Psoas muscle (tissue), 7 donors: ENCODE measurements at regions not wholly inside any gene's neighbourhood (a gene's known extent, or its start where the extent isn't known, plus 50 kb on each side); places are given as distances from the start of the nearest gene placed in this dataset.
A peak's percentile ranks its signal among the peaks of the same experiment; 100 is the strongest.

ENCODE experiments used
- ATAC-seq, 4 donors: fragments of 200-7000 bp; cut with Tn5 transposase; one replicate each; pipeline ENCODE4 v1.9.1; 2020; ENCODE audit warnings: moderate library complexity in 3 of 4, mild to moderate bottlenecking in 2 of 4
- DNase-seq, 2 donors: peaks; one replicate each; pipeline ENCODE4 v3.0.0-alpha.2; 2020
- H3K27ac ChIP-seq: fragments of 200-600 bp; one replicate; pipeline ENCODE4 v1.8.0; 2022
- H3K27me3 ChIP-seq, 3 donors: fragments of 200-600 bp in 1 of 3; one replicate each; pipeline versions ENCODE4 v1.6.1 to v1.8.0; 2013 to 2022; ENCODE audit warnings: low read length in 2 of 3, mild to moderate bottlenecking in 2 of 3, moderate library complexity in 1 of 3; ENCODE audit not compliant: insufficient read depth in 3 of 3
- H3K36me3 ChIP-seq, 2 donors: fragments of 200-600 bp in 1 of 2; one replicate each; pipeline versions ENCODE4 v1.6.1 to v1.8.0; 2013 to 2022; ENCODE audit warnings: low read depth in 1 of 2, mild to moderate bottlenecking in 1 of 2, moderate library complexity in 1 of 2; ENCODE audit not compliant: insufficient read depth in 1 of 2
- H3K4me1 ChIP-seq: fragments of 200-600 bp; one replicate; pipeline ENCODE4 v1.8.0; 2022
- H3K4me3 ChIP-seq: fragments of 200-600 bp; one replicate; pipeline ENCODE4 v1.8.0; 2022; ENCODE audit warnings: mild to moderate bottlenecking
- H3K9me3 ChIP-seq: fragments of 200-600 bp; one replicate; pipeline ENCODE4 v1.8.0; 2022
- WGBS, 3 donors: extraction: QIAGEN DNeasy Blood & Tissue Kit; methylation state at CpG; one replicate each; pipeline versions ENCODE4 v1.1.6 to v1.1.7; 2013; 5-methylcytosine and 5-hydroxymethylcytosine counted together
- intact Hi-C, 2 donors: fragments of 100-400 bp; cut with DNase I; formaldehyde crosslinking; loops; one replicate each; pipeline versions ENCODE4 v1.11.0 to v1.14.2; 2022
- TF ChIP-seq, protein P1 (sequence below): fragments of 200-600 bp; IDR thresholded peaks from one replicate; pipeline ENCODE4 v1.8.0; 2022; ENCODE audit warnings: antibody characterized with exemption
- donor health status: healthy with polysubstance abuse.
- donor health status: DM: no; HTN: no; CAD: no; lungs with moderate emphysema.
- donor health status: Bipolar disorder and iron deficiency.
- donor health status: healthy.
- donor health status: DM: yes; HTN: yes; CAD: no.
- donor health status: DM: no; HTN: no; CAD: no.
- donor health status: DM: yes; HTN: yes; CAD: no.

DNA sequence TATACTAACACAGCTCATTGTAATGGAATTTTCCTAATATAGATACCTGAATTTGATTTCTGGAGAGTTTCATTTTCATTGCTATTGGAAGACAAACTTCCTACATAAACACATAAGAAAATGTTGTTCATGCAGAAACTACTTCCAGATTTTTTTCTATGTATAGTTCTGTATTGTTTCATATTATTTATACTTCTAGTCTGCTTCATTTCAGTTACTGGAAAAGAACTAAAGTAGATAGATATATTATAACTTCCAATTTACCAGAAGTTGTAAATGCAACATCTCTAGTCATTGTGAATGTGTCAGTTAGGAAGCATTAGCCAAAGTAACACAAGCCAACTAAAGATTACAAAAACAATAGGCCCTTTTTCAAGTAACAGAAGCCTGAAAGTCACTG lies 147.3 kb upstream of the ZNF385D start:
- TF ChIP-seq, protein P1, sequence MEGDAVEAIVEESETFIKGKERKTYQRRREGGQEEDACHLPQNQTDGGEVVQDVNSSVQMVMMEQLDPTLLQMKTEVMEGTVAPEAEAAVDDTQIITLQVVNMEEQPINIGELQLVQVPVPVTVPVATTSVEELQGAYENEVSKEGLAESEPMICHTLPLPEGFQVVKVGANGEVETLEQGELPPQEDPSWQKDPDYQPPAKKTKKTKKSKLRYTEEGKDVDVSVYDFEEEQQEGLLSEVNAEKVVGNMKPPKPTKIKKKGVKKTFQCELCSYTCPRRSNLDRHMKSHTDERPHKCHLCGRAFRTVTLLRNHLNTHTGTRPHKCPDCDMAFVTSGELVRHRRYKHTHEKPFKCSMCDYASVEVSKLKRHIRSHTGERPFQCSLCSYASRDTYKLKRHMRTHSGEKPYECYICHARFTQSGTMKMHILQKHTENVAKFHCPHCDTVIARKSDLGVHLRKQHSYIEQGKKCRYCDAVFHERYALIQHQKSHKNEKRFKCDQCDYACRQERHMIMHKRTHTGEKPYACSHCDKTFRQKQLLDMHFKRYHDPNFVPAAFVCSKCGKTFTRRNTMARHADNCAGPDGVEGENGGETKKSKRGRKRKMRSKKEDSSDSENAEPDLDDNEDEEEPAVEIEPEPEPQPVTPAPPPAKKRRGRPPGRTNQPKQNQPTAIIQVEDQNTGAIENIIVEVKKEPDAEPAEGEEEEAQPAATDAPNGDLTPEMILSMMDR: no peak
- H3K27me3 ChIP-seq: no peaks in the 10 kb centered on the region
- DNase-seq (no peak), ATAC-seq (no peak)
- no peaks in the 10 kb centered on the region for H3K9me3 ChIP-seq
- H3K4me1 ChIP-seq: no peaks in the 10 kb centered on the region
- intact Hi-C loops: loop anchor here (10.0 kb wide), 1 partner anchor 1384 kb away; no protein-coding TSS in a partner anchor
- no peaks in the 10 kb centered on the region for H3K36me3 ChIP-seq
- no peak overlapping the region for H3K4me3 ChIP-seq
- H3K27ac ChIP-seq: no peak overlapping the region

DNA sequence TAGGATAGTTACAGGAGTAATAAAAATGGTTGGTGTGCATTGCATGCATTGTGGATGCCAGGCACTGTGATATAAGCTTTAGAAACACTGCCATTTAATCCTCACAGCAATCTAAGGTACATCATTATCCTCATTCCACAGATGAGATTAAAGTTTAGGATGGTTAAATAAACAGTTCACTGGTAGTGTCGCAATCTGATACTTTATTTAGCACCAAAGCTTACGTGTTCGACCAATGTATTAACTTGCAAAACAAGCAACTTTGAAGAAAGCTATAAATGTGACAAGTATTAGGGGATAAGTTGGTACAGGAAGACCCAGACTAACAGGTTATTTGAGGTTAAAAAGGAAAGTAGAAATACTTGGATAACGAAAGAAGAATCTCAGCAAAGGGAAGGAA lies 150.5 kb upstream of the ZNF385D start:
- intact Hi-C loops: no loop called here
- H3K36me3 ChIP-seq: no peaks in the 10 kb centered on the region
- H3K27ac ChIP-seq: no peak overlapping the region
- no peaks in the 10 kb centered on the region for H3K4me1 ChIP-seq
- WGBS, 3 donors: 53 to 62% (median 57%) methylated on average over 4 of the region's 4 CpGs
- no peaks in the 10 kb centered on the region for H3K27me3 ChIP-seq
- TF ChIP-seq, protein P1: no peak
- no peak overlapping the region for H3K4me3 ChIP-seq
- DNase-seq (no peak), ATAC-seq (no peak)
- no peaks in the 10 kb centered on the region for H3K9me3 ChIP-seq

DNA sequence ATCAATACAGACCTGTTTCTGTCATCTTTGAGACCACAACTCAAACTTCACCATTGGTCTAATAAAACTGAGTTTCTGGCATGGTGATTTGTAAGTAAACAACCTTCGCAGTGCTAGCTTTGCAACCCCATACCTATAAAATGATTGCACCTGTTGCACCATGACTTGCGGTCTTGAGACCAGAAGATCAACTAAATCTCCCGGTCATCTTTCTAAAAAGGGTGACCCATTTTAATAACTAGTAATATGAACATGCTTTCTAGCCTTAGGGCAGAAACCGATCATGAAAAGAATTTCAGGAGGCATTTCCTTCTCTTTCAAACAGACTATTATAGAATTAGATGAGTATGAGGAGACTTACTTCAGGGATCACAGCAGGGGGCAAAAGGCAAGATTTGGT lies 151.9 kb upstream of the ZNF385D start:
- no peaks in the 10 kb centered on the region for H3K36me3 ChIP-seq
- intact Hi-C loops: no loop called here
- no peaks in the 10 kb centered on the region for H3K4me1 ChIP-seq
- TF ChIP-seq, protein P1: no peak
- no peak overlapping the region for H3K27ac ChIP-seq
- H3K27me3 ChIP-seq: no peaks in the 10 kb centered on the region
- peak in 1 of 4 donors; percentile 44 for ATAC-seq
- 48 to 72% (median 57%) methylated on average over 4 of the region's 4 CpGs for WGBS, 3 donors
- H3K4me3 ChIP-seq: no peak overlapping the region
- no peaks in the 10 kb centered on the region for H3K9me3 ChIP-seq
- no peak for DNase-seq

DNA sequence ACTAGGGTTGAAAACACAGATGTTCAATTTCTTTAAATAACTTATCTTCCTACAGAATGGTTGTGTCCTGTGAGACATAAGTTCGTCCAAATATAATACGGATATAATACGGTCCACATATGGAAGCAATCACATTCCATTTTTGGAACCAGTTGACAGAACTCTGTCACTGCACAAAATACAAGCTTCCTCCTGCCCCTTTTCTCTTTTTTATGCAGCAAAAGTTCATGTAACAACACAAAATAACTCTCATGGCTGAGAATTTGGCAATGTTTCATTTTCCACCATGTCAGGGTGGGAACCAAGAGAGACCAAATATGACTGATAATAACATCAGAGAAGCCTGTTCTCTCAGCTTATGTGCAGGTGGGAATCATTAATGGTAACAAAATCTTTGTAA lies 158.1 kb upstream of the ZNF385D start:
- H3K27me3 ChIP-seq: no peaks in the 10 kb centered on the region
- ATAC-seq: no peak
- no peaks in the 10 kb centered on the region for H3K9me3 ChIP-seq
- intact Hi-C loops: no loop called here
- WGBS, 3 donors: 35 to 39% (median 37%) methylated on average over 3 of the region's 3 CpGs
- no peaks in the 10 kb centered on the region for H3K4me1 ChIP-seq
- DNase-seq: no peak
- no peaks in the 10 kb centered on the region for H3K36me3 ChIP-seq
- TF ChIP-seq, protein P1: no peak
- H3K4me3 ChIP-seq: no peak overlapping the region
- H3K27ac ChIP-seq: no peak overlapping the region

DNA sequence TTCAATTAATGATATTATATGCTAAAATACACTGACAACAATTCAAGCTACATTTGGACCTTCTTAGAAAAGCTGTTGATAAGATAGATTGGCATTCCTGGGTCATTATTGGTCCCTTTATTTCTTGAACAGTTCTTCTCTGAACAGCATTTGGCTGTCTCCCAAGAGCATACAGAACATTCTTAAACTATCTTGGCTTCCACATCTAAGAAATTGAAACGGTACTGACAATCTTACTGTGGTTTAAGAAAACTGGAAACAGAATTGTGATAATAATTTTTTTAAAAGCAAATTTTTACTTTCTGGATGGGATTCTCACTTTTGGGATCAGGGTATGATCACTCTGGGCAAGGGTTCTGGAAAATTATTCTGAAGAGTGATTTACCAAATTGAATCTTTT lies 161.7 kb upstream of the ZNF385D start:
- 2 to 5% (median 2%) methylated on average over 1 of the region's 1 CpG for WGBS, 3 donors
- Histone ChIP-seq H3K9me3 (no peaks in the 10 kb centered on the region), H3K4me3 (no peak overlapping the region), H3K4me1 (no peaks in the 10 kb centered on the region), H3K27me3 (no peaks in the 10 kb centered on the region), H3K27ac (no peak overlapping the region), H3K36me3 (no peaks in the 10 kb centered on the region)
- intact Hi-C loops: no loop called here
- ATAC-seq: no peak
- TF ChIP-seq, protein P1: no peak
- DNase-seq: no peak
